ENCODE measurements at regions not wholly inside any gene's neighbourhood (a gene's known extent, or its start where the extent isn't known, plus 50 kb on each side); places are given as distances from the start of the nearest gene placed in this dataset.

DNA sequence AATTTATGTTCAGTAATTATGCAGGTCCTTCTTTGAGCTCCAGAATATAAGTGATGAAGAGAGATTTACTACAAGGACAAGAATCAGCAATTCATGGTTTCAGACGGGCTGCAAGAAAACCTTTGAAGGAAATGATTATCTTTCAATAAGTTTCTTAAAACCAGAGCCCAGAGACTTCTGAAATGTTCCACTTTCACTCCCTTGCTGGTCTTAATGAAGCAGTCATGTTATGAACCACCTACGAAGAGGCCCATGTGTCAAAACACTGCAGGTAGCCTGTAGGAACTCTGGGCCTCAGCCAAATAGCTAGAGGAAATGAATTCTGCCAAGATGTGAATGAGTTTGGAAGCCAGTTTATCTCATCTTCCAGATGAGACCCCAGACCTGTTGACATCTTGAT is 505.9 kb upstream of the MEF2C start:
- TF ChIP-seq POLR2A (IDR thresholded peaks at IDR 0.05) (no peak), CTCF (IDR thresholded peaks at IDR 0.05 in 8 of 11, conservative IDR thresholded peaks at IDR 0.05 in 3 of 11) (no peak), POLR2AphosphoS5 (IDR thresholded peaks at IDR 0.05) (no peak)

Measured in spleen (tissue), 7 donors.